ENCODE measurements at regions not wholly inside any gene's neighbourhood (a gene's known extent, or its start where the extent isn't known, plus 50 kb on each side); places are given as distances from the start of the nearest gene placed in this dataset.

DNA sequence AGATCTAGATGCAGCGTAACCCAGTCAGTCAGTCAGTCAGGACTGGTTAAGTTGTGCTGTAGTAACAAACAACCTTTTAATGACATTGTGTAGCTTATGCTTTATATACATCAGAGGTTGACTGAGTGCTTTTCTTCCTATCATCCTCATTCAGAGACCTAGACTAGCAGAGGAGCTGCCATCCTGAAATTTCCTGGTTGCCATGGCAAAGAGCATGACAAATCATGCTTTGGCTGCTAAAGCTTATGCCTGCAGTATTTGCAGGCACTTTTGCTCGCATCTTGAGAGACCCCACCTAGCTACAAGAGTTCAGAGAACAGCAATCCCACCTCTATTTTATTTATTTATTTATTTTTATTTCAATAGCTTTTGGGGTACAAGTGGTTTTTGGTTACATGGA is 244.0 kb downstream of the BTBD3 start:
- Histone ChIP-seq H3K9ac (no peak overlapping the region), H4K20me1 (ENCODE audit: insufficient read depth) (no peaks in the 10 kb centered on the region), H3K27me3 (ENCODE audit: insufficient read depth, low read depth) (no peaks in the 10 kb centered on the region), H3K27ac (no peak overlapping the region), H3K79me2 (ENCODE audit: insufficient read depth, low read depth) (no peaks in the 10 kb centered on the region), H3K36me3 (ENCODE audit: insufficient read depth) (no peaks in the 10 kb centered on the region), H3K4me2 (no peak overlapping the region), H3K4me1 (ENCODE audit: low read depth, poor library complexity, severe bottlenecking) (no peaks in the 10 kb centered on the region), H3K4me3 (IDR thresholded peaks at IDR 0.05; ENCODE audit: insufficient read depth, low read depth, low read length) (no peak overlapping the region), H2AFZ (ENCODE audit: low read depth) (no peak overlapping the region)
- TF ChIP-seq, protein P1, sequence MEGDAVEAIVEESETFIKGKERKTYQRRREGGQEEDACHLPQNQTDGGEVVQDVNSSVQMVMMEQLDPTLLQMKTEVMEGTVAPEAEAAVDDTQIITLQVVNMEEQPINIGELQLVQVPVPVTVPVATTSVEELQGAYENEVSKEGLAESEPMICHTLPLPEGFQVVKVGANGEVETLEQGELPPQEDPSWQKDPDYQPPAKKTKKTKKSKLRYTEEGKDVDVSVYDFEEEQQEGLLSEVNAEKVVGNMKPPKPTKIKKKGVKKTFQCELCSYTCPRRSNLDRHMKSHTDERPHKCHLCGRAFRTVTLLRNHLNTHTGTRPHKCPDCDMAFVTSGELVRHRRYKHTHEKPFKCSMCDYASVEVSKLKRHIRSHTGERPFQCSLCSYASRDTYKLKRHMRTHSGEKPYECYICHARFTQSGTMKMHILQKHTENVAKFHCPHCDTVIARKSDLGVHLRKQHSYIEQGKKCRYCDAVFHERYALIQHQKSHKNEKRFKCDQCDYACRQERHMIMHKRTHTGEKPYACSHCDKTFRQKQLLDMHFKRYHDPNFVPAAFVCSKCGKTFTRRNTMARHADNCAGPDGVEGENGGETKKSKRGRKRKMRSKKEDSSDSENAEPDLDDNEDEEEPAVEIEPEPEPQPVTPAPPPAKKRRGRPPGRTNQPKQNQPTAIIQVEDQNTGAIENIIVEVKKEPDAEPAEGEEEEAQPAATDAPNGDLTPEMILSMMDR (conservative IDR thresholded peaks at IDR 0.05; ENCODE audit: low read depth, low read length): no peak

DNA sequence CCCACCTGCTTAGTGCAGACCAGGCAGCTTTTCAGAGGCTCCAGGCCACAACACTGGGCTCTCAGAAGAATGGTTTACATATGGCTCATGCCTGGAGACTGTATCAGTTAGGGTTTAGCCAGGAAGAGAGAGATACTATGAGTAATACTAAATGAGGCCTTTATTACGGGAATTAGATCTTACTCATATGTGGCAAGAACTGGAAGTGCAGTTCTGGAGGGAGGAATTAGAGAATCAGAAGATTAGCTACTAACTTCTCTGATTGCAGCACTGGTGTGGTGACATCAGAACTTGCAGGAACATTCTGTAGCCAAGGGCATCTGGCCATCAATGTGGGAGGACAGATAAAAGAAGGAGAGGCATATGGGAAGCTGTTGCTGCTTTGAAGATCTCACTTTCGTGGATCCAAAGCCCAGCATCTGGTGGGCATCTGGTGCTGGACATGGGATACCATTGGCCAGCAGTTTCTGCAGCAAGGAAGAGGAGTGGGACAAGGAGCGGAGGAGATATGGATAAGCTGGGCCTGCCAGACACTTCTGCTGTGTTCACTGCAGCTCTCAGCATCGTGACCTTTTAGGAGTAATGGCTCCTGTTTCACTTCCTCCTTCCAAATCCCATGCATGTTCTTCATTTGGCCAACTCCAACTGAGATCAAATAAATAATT is 248.5 kb downstream of the BTBD3 start:
- TF ChIP-seq, protein P1 (conservative IDR thresholded peaks at IDR 0.05; ENCODE audit: low read depth, low read length): no peak
- no peak overlapping the region for H3K4me3 ChIP-seq (IDR thresholded peaks at IDR 0.05; ENCODE audit: insufficient read depth, low read depth, low read length)
- H3K27ac ChIP-seq: no peak overlapping the region

DNA sequence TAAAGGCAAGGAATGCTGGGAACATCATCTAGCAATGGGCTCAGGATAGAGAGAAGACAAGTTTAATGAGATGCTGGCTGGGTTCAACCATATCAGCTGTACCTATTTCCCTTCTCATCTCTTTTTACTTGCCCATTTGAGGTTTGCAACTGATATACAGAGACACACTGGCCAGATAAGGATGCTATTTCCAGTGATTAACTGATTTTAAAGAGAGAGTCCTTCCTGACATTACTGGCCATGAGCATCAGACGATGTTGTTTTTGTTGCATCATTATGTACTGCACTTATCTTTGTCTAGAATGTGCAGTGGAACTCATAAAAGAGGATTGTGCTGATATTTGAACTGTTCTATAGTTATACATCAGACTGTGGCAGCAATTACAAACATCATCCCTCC is 252.7 kb downstream of the BTBD3 start:
- H3K4me2 ChIP-seq: no peak overlapping the region
- no peaks in the 10 kb centered on the region for H4K20me1 ChIP-seq (ENCODE audit: insufficient read depth)
- no peak overlapping the region for H3K27ac ChIP-seq
- TF ChIP-seq, protein P1 (conservative IDR thresholded peaks at IDR 0.05; ENCODE audit: low read depth, low read length): no peak
- peaks cover 38% of the 10 kb centered on the region for H3K4me1 ChIP-seq (ENCODE audit: low read depth, poor library complexity, severe bottlenecking)
- no peak overlapping the region for H3K4me3 ChIP-seq (IDR thresholded peaks at IDR 0.05; ENCODE audit: insufficient read depth, low read depth, low read length)
- H3K9ac ChIP-seq: no peak overlapping the region
- no peak overlapping the region for H2AFZ ChIP-seq (ENCODE audit: low read depth)
- no peaks in the 10 kb centered on the region for H3K79me2 ChIP-seq (ENCODE audit: insufficient read depth, low read depth)
- no peaks in the 10 kb centered on the region for H3K27me3 ChIP-seq (ENCODE audit: insufficient read depth, low read depth)
- no peaks in the 10 kb centered on the region for H3K36me3 ChIP-seq (ENCODE audit: insufficient read depth)

More for the DNA sequence above, 248.5 kb downstream of the BTBD3 start:
- H4K20me1 ChIP-seq (ENCODE audit: insufficient read depth): no peaks in the 10 kb centered on the region
- H3K27me3 ChIP-seq (ENCODE audit: insufficient read depth, low read depth): no peaks in the 10 kb centered on the region
- H3K36me3 ChIP-seq (ENCODE audit: insufficient read depth): no peaks in the 10 kb centered on the region
- H3K4me1 ChIP-seq (ENCODE audit: low read depth, poor library complexity, severe bottlenecking): peaks cover 6% of the 10 kb centered on the region
- no peak overlapping the region for H3K9ac ChIP-seq
- no peak overlapping the region for H3K4me2 ChIP-seq
- H2AFZ ChIP-seq (ENCODE audit: low read depth): no peak overlapping the region
- no peaks in the 10 kb centered on the region for H3K79me2 ChIP-seq (ENCODE audit: insufficient read depth, low read depth)

DNA sequence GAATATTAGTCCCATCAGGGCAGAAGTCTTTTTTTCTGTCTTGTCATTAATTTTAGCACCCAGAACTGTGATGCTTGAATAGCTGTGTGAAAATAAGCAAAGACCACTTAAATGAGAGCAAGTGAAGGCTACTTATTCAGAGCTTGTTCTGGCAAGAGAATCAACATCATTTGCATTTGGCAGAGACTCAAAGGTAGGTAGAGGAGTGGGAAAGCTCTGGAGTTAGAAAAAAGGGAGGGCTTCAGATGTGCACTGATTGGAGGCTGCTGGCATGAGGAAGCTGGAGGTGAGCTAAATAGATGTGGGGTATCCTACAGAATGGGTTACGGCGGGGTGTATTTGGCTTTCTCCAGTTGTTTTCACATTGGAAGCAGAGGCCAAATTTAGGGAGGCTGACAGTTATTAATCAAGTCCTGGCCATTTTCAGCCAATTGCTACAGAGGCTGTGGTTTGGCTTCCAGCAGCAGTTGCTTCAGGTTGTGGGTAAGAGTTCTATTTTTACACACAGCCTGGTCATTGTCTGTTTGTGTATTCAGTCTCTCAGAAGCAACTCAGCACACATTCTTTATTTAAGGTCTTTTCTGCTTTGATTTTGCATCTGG is 254.3 kb downstream of the BTBD3 start:
- H3K9ac ChIP-seq: peak overlapping the region; percentile 18; the same call in 1 of the 2 replicates

More for the DNA sequence above, 254.3 kb downstream of the BTBD3 start:
- TF ChIP-seq, protein P1 (conservative IDR thresholded peaks at IDR 0.05; ENCODE audit: low read depth, low read length): no peak
- Histone ChIP-seq H3K79me2 (ENCODE audit: insufficient read depth, low read depth) (no peaks in the 10 kb centered on the region), H3K27me3 (ENCODE audit: insufficient read depth, low read depth) (no peaks in the 10 kb centered on the region), H3K4me3 (IDR thresholded peaks at IDR 0.05; ENCODE audit: insufficient read depth, low read depth, low read length) (no peak overlapping the region), H3K4me2 (peak overlapping the region; percentile 93), H3K36me3 (ENCODE audit: insufficient read depth) (no peaks in the 10 kb centered on the region), H4K20me1 (ENCODE audit: insufficient read depth) (no peaks in the 10 kb centered on the region), H2AFZ (ENCODE audit: low read depth) (peak overlapping the region; percentile 50), H3K27ac (peak overlapping the region; percentile 84), H3K4me1 (ENCODE audit: low read depth, poor library complexity, severe bottlenecking) (peaks cover 44% of the 10 kb centered on the region)

Measured in KMS-11 (cell line).